Type B pancreatic cell (in vitro differentiated cells): ENCODE measurements at regions not wholly inside any gene's neighbourhood (a gene's known extent, or its start where the extent isn't known, plus 50 kb on each side); places are given as distances from the start of the nearest gene placed in this dataset.
A peak's percentile ranks its signal among the peaks of the same experiment; 100 is the strongest.

Source experiments
- DNase-seq: peaks from one replicate; pipeline ENCODE4 v3.0.0; 2021; ENCODE audit warnings: mixed read lengths; ENCODE audit not compliant: unreplicated experiment; ENCODE audit errors: extremely low spot score
- H3K27ac Mint-ChIP-seq: 2 replicates; pipeline ENCODE4 v1.8.0; 2021; ENCODE audit warnings: mild to moderate bottlenecking, mixed read lengths
- H3K27me3 Mint-ChIP-seq: 2 replicates; pipeline ENCODE4 v1.8.0; 2021; ENCODE audit warnings: mixed read lengths
- H3K36me3 Mint-ChIP-seq: 2 replicates; pipeline ENCODE4 v1.8.0; 2021; ENCODE audit warnings: mixed read lengths
- H3K4me1 Mint-ChIP-seq: one replicate; pipeline ENCODE4 v1.8.0; 2021; ENCODE audit warnings: mixed read lengths; ENCODE audit not compliant: unreplicated experiment
- H3K4me3 Mint-ChIP-seq: 2 replicates; pipeline ENCODE4 v1.8.0; 2021; ENCODE audit warnings: mild to moderate bottlenecking, mixed read lengths
- H3K9me3 Mint-ChIP-seq: 2 replicates; pipeline ENCODE4 v1.8.0; 2021; ENCODE audit warnings: mixed read lengths
- CTCF ChIP-seq: fragments of 200-600 bp; sonication (generic); conservative IDR thresholded peaks from 2 replicates; pipeline ENCODE4 v1.5.0; 2021; ENCODE audit warnings: antibody characterized with exemption, mild to moderate bottlenecking

DNA sequence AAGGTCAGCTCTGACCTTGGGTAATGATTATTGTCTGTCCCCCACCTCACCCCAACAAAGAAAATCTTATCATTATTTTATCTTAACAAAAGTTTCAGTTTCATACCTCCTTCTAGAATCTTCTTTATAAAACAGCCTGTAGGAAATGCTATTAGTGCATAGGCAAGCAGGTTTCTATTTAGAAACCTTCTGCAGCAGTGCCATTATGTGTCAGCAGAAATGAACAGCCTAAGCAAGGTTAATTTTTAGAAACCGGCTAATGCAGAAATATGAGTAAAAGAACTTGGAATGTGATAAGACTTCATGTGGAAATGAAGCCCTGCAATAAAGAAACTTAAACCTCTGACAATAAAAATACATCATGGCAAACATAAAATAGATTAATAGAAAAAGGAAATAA, 814.4 kb downstream of the FSCB start:
- Mint-ChIP-seq H3K4me1 (no peaks in the 10 kb centered on the region), H3K27ac (no peak overlapping the region), H3K27me3 (no peaks in the 10 kb centered on the region), H3K9me3 (no peaks in the 10 kb centered on the region), H3K36me3 (no peaks in the 10 kb centered on the region), H3K4me3 (no peak overlapping the region)
- no peak for DNase-seq
- TF ChIP-seq CTCF: no peak

DNA sequence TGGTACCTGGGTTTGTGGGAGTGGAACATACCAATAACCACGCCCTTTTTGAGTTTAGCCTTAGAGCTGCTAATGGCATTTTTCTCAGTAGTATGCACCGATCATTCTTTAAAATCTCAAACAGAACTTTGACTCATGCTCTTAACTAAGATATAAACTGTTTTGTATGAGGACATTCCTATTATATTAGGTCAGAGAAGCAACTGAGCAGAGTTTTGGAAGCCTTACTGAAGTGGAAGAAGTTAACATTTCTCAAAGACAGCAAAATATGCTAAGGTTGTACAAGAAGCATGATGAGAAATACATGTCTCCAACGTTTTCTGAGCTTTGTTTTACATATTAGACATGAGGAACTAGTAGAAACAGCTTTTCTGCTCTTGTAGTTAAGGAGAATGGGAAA, 819.2 kb downstream of the FSCB start:
- no peaks in the 10 kb centered on the region for H3K4me1 Mint-ChIP-seq

GRCh38 chr14:43677581-43677980, 829.5 kb downstream of the FSCB start:
- Mint-ChIP-seq H3K27ac (no peak overlapping the region), H3K9me3 (no peaks in the 10 kb centered on the region), H3K27me3 (no peaks in the 10 kb centered on the region), H3K4me3 (no peak overlapping the region), H3K36me3 (no peaks in the 10 kb centered on the region), H3K4me1 (no peaks in the 10 kb centered on the region)
- no peak for TF ChIP-seq CTCF
- DNase-seq: no peak

More for the DNA sequence above, 819.2 kb downstream of the FSCB start:
- no peak for DNase-seq
- Mint-ChIP-seq H3K27ac (peak overlapping the region; percentile 90), H3K27me3 (no peaks in the 10 kb centered on the region), H3K4me3 (no peak overlapping the region), H3K9me3 (no peaks in the 10 kb centered on the region), H3K36me3 (no peaks in the 10 kb centered on the region)
- no peak for TF ChIP-seq CTCF

DNA sequence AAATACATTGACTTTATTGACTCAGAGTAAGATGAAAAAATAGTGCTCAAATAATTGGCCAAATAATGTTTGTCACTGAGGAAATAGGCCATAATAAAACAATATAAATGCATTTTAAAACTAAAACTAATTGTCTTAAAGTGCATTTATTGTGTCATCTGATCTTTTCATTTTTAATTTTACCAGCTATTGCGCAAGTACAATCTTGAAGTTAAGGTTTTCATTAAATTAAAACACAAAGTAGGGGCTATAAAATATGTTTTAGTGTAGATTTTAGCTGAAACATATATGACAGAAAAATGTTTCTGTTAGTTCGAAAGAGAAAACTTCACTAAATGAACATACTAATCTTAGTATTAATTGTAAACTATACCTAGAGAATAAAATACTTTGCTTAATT, 832.8 kb downstream of the FSCB start:
- Mint-ChIP-seq H3K4me3 (no peak overlapping the region), H3K4me1 (no peaks in the 10 kb centered on the region), H3K36me3 (no peaks in the 10 kb centered on the region), H3K27ac (no peak overlapping the region), H3K27me3 (no peaks in the 10 kb centered on the region), H3K9me3 (no peaks in the 10 kb centered on the region)
- no peak for TF ChIP-seq CTCF
- no peak for DNase-seq

- no peak overlapping the region for H3K4me3 Mint-ChIP-seq
- DNase-seq: no peak
- peaks cover 4% of the 10 kb centered on the region for H3K9me3 Mint-ChIP-seq
- H3K27me3 Mint-ChIP-seq: no peaks in the 10 kb centered on the region
- H3K4me1 Mint-ChIP-seq: no peaks in the 10 kb centered on the region
- H3K36me3 Mint-ChIP-seq: no peaks in the 10 kb centered on the region
- TF ChIP-seq CTCF: no peak
- no peak overlapping the region for H3K27ac Mint-ChIP-seq
These were observed 835.2 kb downstream of the FSCB start for GRCh38 chr14:43671716-43672485.
